ENCODE measurements at regions not wholly inside any gene's neighbourhood (a gene's known extent, or its start where the extent isn't known, plus 50 kb on each side); places are given as distances from the start of the nearest gene placed in this dataset.

GRCh38 chr6:81614292-81614691, 138.2 kb downstream of the TENT5A start:
- TF ChIP-seq CTCF (IDR thresholded peaks at IDR 0.05; ENCODE audit: low read depth, low read length, missing input control) (no peak), MAX (IDR thresholded peaks at IDR 0.05) (no peak), HNF4G (IDR thresholded peaks at IDR 0.05) (no peak), RAD21 (IDR thresholded peaks at IDR 0.05) (no peak)
